Left ventricle myocardium superior (tissue), 1 donor: ENCODE measurements at regions not wholly inside any gene's neighbourhood (a gene's known extent, or its start where the extent isn't known, plus 50 kb on each side); places are given as distances from the start of the nearest gene placed in this dataset.
"Not testable (repeated sequence)": the region's sequence is repeated elsewhere in the genome, so short reads cannot be mapped to it uniquely, and the experiment has no call there.

ENCODE experiments used
- ATAC-seq: fragments of 200-7000 bp; cut with Tn5 transposase; one replicate; pipeline ENCODE4 v1.9.1; 2020; ENCODE audit warnings: mild to moderate bottlenecking, moderate library complexity
- DNase-seq: peaks from one replicate; pipeline ENCODE4 v3.0.0-alpha.2; 2020
- intact Hi-C: fragments of 100-400 bp; cut with micrococcal nuclease; formaldehyde crosslinking; loops from one replicate; pipeline ENCODE4 v1.11.0; 2022
- donor health status: DM: no; HTN: yes; CAD: no; lungs with severe emphysema.

DNA sequence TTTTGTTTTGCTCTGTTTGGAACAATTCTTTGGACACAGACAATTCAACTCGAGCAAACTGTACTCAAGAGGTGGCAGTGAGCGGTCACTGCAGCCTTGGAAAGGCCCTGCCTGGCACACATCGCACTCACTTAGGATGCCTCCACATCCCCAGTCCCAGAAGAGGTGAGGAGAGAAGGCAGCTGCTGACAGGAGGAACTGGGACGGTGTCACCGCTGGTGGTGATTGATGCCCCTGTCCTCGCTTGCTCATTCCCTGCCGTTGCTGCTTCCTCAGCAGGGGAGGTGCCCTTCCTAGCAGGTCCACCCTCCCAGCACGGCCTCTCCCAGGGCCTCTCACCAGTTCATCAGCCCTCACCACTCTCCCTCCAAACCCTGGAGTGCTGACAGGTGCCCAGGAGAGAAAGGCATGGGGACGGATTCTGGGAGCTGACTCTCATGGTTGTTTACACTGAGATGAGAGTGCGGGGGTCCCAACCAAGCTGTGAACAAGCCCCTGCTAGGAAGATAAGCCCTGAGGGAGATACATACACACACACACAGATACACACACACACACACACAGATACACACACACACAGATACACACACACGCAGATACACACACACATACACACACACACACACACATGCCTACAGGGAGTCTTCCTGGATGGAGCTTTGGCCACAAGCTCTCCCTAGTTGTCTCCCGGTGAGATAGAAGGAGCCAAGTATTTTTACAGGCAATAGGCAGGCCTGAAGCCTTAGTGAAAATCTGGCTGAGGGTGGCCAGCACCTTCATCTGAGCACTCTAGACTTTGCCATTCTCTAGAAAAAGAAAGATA lies 101.1 kb downstream of the CDC7 start:
- DNase-seq (peak; percentile 88), ATAC-seq (peak; percentile 95)
- intact Hi-C loops: no loop called here

DNA sequence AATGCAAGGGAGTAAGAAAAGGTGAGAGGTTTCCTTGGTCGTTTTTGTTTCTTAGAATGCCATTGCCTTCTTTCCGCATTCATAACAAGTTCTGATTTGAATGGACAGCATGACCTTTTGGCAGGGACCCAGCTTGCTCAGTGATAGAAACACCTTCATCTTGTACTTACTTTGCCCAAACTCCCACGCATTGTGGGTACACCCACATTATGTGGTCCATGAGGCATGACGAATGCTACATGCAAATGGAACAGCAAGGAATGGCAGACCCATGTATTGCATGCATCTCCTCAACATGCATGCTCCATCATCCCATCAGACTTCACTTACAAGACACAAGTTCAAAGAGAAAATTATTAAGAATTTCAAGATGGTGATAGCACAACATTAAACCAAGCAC lies 102.8 kb downstream of the CDC7 start:
- ATAC-seq (no peak), DNase-seq (no peak)
- intact Hi-C loops: no loop called here

DNA sequence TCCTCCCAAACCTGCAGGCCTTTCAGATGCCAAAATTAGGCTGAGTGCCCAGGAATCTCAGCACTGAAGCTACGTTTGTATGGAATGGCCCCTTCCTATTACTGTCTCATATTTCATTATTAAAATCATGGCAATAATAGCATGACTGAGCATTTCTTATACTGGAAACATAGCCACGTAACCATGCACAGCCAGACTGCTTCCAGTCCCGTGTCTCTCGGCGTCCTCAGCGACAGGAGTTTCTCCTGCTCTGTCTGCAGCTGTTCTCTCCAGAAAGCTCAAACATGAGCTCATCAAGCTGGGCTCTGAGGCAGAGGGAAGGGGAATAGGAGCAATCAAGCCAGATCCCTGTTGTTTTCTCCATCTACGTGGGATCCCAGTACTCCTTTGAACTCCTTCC lies 104.0 kb downstream of the CDC7 start:
- peak; percentile 49 for DNase-seq
- intact Hi-C loops: no loop called here
- peak; percentile 19 for ATAC-seq

DNA sequence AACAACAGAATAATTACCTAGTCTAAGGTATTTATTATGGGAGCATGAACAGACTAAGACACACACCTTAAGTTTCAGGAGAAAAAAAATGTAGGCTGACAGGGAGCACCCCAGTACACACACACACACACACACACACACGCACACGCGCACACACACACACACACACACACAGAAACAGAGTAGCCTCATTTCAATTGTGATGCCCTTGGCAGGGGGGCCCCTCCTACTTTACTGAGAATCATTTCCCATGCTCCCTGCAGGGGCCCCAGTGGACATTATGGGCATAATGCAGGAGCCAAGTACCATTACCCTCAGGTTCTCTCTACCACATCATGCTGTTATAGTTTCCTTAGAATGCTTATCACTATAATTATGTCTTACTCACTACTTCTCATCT lies 104.9 kb downstream of the CDC7 start:
- no peak for ATAC-seq
- DNase-seq: no peak
- intact Hi-C loops: no loop called here

DNA sequence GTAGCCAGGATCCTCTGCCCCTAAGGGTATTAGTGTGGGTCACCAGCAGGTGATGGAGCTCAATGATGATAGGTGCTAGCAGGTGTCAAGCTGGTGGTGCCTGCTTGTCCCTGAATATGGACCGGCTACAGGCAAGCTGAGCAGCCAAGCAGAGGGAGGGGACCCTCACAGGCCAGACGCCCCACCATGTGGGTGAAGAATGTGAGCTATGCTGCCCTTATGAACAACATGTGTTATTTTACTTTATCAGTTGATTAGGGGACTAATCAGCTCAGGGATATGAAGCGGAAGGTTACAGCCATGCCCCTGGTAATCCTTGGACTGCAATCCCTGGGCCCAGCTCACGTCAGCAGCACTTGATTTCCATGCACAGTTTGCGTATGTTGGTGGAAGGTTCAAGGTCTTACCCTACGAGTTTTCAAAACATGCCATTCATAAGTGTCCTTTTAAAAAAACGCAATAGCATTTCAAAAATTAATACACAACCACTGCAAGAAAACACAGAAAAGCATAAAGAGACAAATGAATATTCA lies 106.0 kb downstream of the CDC7 start:
- intact Hi-C loops: no loop called here
- DNase-seq: no peak
- ATAC-seq: no peak

DNA sequence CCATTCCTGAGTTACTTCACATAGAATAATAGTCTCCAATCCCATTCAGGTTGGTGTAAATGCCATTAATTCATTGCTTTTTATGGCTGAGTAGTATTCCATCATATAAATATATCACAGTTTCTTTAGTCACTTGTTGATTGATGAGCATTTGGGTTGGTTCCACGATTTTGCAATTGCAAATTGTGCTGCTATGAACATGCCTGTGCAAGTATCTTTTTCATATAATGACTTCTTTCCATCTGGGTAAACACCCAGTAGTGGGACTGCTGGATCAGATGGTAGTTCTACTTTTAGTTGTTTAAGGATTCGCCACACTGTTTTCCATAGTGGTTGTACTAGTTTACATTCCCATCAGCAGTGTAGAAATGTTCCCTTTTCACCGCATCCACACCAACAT lies 107.0 kb downstream of the CDC7 start:
- intact Hi-C loops, ATAC-seq, DNase-seq: not testable (repeated sequence)

DNA sequence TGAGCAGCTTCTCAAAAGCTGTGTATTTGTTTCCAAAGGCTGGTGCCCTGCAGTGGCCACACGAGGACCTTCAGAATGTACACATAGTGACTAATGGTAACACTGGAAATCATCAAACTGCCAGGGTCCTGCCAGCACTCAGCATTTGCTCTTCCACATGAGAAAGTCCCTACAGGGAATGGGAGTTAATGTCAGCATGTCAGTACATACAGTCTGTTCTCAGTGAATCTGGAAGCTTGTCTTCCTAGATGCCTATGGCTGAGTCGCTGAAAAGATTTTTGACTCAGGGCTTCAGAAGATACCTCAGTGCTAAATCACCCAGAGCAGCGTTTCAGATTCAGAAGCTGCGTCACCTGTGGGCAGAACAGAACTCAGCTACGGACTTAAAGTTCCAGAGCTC lies 108.2 kb downstream of the CDC7 start:
- intact Hi-C loops: no loop called here
- no peak for ATAC-seq
- DNase-seq: no peak

DNA sequence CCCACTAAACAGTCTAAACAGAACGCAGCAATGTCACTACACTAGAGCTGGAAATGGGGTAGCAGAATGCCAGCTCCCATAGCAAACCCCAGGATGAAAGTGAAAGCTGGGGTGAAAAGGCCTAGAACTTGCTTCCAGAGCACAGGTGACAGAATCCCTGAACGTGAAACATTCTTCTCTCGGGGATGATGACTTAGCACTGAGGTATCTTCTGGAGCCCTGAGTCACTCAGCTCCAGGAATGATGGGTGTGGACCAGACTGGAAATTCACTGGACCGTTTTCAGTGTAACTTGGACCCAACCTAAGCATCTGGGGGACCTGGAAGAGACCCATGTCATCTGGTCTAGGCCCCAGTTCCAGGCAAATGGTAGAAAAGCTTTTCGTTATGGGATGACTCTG lies 108.9 kb downstream of the CDC7 start:
- DNase-seq (no peak), ATAC-seq (no peak)
- intact Hi-C loops: no loop called here

DNA sequence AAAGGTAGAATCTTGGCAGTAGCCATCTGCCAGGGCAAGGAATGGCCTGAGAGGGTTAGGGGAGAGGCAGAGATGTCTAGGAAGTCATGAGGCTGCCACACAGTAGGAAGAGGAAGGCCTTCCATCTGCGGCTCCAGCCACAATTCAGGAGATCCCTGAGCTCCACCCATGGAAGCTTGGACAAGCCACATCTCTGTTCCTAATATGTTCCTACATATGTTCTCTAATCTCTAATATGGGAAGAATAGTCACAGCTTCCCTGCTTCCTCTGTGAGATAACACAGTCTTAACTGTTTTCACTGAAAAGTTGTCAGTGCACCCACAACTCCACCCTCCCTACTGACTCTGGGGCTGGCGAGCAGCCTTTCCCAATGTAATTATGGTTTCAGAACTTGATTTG lies 109.5 kb downstream of the CDC7 start:
- intact Hi-C loops: no loop called here
- no peak for DNase-seq
- ATAC-seq: no peak

DNA sequence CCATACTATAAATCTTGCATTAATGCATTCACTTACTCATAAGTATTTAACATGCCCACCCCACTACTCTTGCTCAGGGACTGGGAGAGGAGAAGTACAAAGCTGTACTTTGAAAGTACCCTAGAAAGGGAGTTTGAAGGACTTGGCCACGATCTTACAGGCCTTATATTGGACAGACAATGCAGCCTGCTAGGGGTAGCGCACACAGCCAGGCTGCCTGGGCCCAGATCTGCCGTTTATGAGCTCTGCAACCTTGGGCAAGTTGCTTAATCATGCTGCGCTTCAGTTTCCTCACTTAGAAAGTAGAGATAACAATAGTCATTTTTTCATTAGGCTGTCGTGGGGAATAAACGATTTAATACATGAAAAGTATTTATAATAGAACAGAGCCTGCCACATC lies 110.1 kb downstream of the CDC7 start:
- ATAC-seq (no peak), DNase-seq (no peak)
- intact Hi-C loops: no loop called here

DNA sequence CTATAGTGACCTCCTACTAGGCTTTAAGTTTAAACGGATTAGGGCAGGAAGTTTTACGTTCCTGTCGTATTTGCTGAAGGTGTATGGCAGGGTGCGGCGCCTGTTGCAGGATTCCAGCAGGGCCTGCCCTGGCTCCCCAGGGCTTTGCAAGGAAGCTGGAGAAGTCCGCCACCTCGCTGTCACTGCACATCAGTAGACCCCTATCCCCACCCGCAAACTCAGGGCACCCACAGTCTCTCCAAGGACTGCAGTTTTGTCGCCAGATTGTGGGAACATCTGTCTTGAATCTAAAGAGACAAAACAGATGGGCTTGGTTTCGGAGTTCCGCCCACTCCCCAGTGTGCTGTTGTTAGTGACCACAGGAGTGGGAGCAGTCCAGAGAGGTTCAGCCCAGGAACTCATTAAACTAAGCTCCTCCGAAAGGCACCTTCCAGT lies 110.8 kb downstream of the CDC7 start:
- DNase-seq: no peak
- ATAC-seq: no peak
- intact Hi-C loops: no loop called here

DNA sequence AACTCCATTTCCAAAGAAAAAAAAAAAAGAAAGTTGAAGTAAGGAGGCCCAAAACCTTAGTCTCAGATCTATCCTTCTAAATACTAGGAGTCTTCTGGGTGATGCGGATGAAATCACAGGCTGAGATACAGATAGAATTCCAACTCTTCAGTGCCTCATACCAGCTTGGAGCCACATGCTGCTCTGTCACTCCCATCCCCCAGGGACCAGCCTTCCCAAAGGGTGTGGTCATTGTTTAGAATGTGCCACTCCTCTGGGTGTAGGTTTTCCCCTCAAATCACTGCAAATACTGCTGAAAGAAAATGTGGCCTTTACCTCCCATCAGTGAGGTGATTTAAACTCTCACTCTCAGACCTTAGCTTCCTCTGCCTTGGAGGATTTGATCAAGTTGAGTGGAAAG lies 112.9 kb downstream of the CDC7 start:
- DNase-seq (no peak), ATAC-seq (no peak)
- intact Hi-C loops: no loop called here

DNA sequence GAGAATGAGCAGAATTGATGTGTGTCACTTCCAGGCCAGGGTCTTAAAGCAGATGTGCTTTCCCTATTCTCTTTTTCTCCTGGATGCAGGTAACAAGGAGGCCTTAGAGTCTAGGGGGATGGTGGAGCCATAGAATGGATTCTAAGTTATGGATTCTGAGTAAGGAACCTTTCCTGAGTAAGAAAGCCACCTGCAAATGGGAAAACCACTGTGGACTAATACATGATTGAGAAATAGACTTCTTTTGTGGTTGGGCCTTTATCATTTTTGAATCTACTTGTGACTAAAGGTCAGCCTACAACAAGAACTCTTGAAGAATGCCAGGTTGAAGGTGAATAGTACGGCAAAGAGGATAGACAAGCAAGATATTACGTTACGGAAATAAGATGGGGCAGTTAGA lies 116.1 kb downstream of the CDC7 start:
- ATAC-seq: no peak
- DNase-seq: no peak
- intact Hi-C loops: no loop called here

DNA sequence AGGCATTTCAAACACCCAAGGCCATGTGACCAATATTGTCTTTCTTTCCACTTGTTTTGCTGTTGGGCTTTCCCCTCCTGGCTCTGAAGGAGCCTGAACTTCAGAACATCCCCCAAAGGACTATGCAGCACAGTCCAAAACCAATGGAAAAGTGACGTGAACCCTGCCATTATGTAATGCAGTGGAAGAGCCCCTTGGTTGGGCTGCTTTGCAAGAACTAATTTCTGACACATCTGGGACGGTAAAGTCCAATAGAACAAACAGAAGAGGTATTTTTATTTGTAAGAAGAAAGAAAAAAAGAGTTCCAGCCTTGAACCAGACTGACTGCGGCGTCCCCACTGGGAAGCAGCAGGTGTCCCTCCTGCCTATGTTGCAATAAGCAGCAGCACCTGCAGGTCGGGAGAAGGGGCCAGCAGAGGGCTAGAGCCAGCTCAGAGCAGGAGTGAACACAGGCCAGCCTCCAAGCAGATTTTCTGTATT lies 116.7 kb downstream of the CDC7 start:
- intact Hi-C loops: no loop called here
- DNase-seq (peak; percentile 72), ATAC-seq (peak; percentile 92)

DNA sequence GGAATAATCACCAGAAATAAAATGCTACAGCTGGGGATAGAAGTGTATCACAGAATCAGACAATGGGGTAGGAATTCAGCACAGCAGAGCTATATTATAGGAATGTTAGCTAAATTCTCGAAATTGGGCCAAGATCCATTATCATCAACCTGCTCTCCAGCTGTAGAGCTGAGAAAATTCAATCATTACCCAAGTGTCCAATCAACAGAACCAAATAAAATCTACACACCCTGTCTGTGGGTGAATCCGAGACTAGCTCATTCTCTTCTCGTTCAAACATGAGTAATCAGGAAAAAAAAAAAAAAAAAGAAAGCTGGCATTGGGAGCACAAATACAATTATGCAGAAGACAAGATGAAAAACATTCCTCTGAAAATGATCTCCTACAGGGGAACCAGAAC lies 119.2 kb downstream of the CDC7 start:
- ATAC-seq (no peak), DNase-seq (no peak)
- intact Hi-C loops: no loop called here

DNA sequence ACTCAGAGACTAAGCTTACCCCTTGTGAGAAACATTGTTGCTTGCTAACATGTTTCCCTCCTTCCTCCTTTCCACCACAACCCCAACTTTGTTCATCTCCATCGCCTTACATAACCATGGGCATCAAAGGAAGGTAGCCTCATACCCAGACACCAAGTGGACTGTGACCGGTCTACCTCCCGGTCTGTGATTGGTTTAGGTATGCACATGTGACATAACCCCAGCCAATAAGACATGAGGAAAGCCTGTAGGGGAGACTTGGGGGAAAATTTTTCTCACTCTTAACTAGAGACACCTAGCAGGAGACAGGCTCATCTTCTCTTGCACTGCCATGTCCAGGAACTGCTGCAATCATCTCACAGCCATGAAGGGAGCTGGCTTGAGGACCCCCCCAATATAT lies 120.7 kb downstream of the CDC7 start:
- ATAC-seq (no peak), DNase-seq (no peak)
- intact Hi-C loops: no loop called here

DNA sequence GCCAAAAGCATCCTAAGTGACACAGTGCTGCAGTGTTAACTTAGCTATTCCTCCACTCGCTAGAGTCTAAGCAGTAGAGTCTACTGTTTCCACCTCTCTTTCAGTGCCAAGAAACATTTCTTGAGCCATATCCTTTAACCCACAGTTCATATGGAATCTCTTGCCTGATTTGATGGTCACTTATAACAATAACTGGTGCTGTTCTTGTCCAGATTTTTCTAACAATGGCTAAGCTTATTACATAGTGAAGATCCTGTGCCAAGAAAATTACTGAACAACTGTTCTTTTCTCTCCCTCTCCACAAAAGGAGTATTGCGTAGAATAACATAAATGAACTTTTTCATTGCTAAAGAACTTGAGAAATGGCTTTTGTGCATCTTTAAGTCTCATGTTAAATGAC lies 121.3 kb downstream of the CDC7 start:
- no peak for ATAC-seq
- intact Hi-C loops: no loop called here
- no peak for DNase-seq

DNA sequence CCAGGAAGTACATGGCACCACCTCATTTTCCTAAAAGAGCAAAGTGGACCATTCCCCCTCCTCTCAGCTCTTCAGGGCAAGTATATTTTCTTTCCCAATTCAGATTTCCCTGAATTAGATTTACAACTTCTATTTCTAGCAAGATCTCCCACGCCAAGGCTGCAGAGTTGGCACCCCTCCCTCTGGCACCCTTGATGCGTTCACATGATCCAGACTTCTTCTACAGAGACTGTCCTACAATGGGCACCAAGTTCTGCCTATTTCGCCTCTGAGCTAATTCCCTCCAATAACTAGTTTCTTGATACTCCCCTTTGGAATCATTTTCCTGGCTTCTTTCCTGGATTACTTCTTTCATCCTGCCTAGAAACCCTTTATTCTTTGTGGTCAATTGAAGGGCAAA lies 122.0 kb downstream of the CDC7 start:
- DNase-seq (peak; percentile 72), ATAC-seq (peak; percentile 80)
- intact Hi-C loops: no loop called here

DNA sequence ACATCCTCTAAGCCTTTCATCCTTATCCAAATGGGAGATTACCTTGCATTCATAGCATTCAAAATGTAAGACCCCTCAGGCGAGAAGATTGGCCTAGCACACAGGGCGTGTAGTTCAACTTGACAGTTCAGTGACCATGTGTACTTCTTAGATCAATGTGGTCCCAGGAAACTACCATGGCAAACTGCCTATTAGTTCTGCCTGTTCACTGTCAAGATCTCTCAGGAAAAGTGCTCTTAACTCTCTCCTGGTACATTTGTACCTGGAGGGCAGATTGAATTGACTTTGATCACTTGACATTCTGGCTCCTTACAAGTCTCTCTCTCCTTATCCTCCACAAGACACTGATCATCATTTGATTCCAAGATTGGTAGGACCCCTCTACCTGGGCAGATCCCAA lies 122.4 kb downstream of the CDC7 start:
- no peak for DNase-seq
- ATAC-seq: peak; percentile 17
- intact Hi-C loops: no loop called here

DNA sequence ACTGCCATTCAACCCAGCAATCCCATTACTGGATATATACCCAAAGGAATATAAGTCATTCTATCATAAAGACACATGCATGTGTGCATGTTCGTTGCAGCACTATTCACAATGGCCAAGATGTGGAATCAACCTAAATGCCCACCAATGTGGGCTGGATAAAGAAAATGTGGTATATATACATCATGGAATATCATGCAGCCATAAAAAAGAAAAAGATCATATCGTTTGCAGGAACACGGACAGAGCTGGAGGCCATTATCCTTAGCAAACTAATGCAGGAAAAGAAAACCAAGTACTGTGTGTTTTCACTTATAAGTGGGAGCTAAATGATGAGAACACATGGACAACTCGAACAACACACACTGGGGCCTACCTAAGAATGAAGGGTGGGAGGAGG lies 123.7 kb downstream of the CDC7 start:
- intact Hi-C loops: no loop called here
- DNase-seq (no peak), ATAC-seq (no peak)
